ENCODE measurements at regions not wholly inside any gene's neighbourhood (a gene's known extent, or its start where the extent isn't known, plus 50 kb on each side); places are given as distances from the start of the nearest gene placed in this dataset.
"Not testable (repeated sequence)": the region's sequence is repeated elsewhere in the genome, so short reads cannot be mapped to it uniquely, and the experiment has no call there.

DNA sequence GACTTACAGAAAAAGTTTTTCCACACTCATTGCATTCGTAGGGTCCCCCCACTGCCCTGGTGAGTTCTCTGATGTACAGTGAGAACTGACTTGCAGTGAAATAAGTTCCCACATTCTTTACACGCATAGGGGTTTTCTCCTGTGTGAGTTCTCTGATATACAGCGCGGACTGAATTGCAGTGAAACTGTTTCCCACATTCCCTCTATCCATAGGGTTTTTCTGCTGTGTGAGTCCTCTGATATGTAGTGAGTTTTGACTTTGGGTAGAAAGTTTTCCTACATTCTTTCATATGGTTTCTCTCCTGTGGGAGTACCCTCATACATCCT lies 147.0 kb downstream of the GLRX3 start:
- no peak overlapping the region for H3K4me3 ChIP-seq (ENCODE audit: low read depth, low read length)
- TF ChIP-seq, protein P1, sequence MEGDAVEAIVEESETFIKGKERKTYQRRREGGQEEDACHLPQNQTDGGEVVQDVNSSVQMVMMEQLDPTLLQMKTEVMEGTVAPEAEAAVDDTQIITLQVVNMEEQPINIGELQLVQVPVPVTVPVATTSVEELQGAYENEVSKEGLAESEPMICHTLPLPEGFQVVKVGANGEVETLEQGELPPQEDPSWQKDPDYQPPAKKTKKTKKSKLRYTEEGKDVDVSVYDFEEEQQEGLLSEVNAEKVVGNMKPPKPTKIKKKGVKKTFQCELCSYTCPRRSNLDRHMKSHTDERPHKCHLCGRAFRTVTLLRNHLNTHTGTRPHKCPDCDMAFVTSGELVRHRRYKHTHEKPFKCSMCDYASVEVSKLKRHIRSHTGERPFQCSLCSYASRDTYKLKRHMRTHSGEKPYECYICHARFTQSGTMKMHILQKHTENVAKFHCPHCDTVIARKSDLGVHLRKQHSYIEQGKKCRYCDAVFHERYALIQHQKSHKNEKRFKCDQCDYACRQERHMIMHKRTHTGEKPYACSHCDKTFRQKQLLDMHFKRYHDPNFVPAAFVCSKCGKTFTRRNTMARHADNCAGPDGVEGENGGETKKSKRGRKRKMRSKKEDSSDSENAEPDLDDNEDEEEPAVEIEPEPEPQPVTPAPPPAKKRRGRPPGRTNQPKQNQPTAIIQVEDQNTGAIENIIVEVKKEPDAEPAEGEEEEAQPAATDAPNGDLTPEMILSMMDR (conservative IDR thresholded peaks at IDR 0.05; ENCODE audit: low read depth, low read length): no peak
- no peak for DNase-seq (ENCODE audit: low read depth)

- H3K4me3 ChIP-seq (ENCODE audit: low read depth, low read length); DNase-seq (ENCODE audit: low read depth): not testable (repeated sequence)
Measured at GRCh38 chr10:130295761-130296160, 159.6 kb downstream of the GLRX3 start.

DNA sequence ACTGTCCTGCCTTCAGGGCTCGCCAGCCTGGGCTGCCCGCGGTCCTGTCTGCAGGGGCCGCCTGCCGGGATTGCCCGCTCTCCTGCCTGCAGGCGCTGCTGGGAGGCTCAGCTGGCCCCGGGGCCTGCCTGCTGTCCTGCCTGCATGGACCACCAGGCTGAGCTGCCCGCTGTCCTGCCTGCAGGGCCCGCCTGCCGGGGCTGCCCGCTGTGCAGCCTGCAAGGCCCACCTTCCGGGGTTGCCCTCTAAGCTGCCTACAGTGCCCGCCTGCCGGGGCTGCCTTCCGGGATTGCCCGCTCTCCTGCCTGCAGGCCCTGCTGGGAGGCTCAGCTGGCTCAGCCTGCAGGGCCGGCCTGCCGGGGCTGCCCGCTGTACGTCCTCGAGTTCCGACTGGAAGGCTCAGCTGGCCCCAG lies 164.4 kb downstream of the GLRX3 start:
- peak overlapping the region; percentile 69 for H3K4me3 ChIP-seq (ENCODE audit: low read depth, low read length)
- TF ChIP-seq, protein P1 (conservative IDR thresholded peaks at IDR 0.05; ENCODE audit: low read depth, low read length): no peak
- no peak for DNase-seq (ENCODE audit: low read depth)

GRCh38 chr10:130301021-130301892 lies 165.1 kb downstream of the GLRX3 start:
- TF ChIP-seq, protein P1 (conservative IDR thresholded peaks at IDR 0.05; ENCODE audit: low read depth, low read length): no peak
- DNase-seq (ENCODE audit: low read depth): no peak
- peak overlapping the region; percentile 69 for H3K4me3 ChIP-seq (ENCODE audit: low read depth, low read length)

- DNase-seq (ENCODE audit: low read depth): no peak
- TF ChIP-seq, protein P1 (conservative IDR thresholded peaks at IDR 0.05; ENCODE audit: low read depth, low read length): no peak
- H3K4me3 ChIP-seq (ENCODE audit: low read depth, low read length): no peak overlapping the region
Measured at GRCh38 chr10:130326954-130327353, 190.8 kb downstream of the GLRX3 start.

DNA sequence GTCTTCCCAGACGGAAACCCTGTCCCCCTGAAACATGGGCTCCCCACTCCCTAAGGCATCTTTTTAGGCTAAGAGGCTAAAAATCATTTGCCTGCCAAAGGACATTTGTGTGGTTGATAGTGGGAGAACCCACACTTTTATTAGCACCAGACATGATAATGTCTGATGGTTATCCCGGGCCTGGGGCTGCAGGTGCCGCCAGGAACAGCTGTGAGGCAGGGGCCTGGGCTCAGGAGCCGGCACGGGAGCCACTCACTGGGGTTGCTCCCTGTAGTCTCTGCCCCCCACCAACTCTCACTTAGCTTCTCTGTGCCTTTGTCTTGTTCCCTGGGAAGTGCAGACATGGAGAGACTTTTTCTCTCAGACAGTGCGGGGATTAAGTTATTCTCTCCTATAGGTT lies 193.6 kb downstream of the GLRX3 start:
- DNase-seq (ENCODE audit: low read depth): no peak
- no peak overlapping the region for H3K4me3 ChIP-seq (ENCODE audit: low read depth, low read length)
- TF ChIP-seq, protein P1 (conservative IDR thresholded peaks at IDR 0.05; ENCODE audit: low read depth, low read length): no peak

DNA sequence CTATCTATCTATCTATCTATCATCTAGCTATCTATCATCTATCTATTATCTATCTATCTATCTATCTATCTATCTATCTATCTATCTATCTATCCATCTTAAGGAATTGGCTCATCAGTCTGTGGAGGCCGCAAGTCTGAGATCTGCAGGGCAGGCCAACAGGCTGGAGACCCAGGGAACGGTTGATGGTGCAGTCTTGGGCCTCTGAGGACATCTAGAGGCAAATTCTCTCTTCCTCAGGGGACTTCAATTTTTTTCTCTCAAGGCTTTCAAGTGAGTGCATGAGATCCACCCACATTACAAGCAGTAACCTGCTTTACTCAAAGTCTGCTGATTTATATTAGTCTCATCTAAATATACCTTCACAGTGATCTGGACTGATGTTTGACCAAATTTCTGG lies 197.0 kb downstream of the GLRX3 start:
- no peak overlapping the region for H3K4me3 ChIP-seq (ENCODE audit: low read depth, low read length)
- no peak for DNase-seq (ENCODE audit: low read depth)
- TF ChIP-seq, protein P1 (conservative IDR thresholded peaks at IDR 0.05; ENCODE audit: low read depth, low read length): no peak

All from epithelial cell of proximal tubule (primary cell).